T-helper 17 cell (primary cell): ENCODE measurements at regions not wholly inside any gene's neighbourhood (a gene's known extent, or its start where the extent isn't known, plus 50 kb on each side); places are given as distances from the start of the nearest gene placed in this dataset.
"Not testable (repeated sequence)": the region's sequence is repeated elsewhere in the genome, so short reads cannot be mapped to it uniquely, and the experiment has no call there.

Source experiments
- ATAC-seq: fragments of 150-1000 bp; cut with Tn5 transposase; 2 replicates; pipeline ENCODE4 v1.10.0; 2021; ENCODE audit warnings: mild to moderate bottlenecking, moderate library complexity
- DNase-seq, 3 donors: peaks; one replicate each; pipeline versions ENCODE4 v3.0.0 to v3.0.0-alpha.2; 2020 to 2021
- H3K9me3 ChIP-seq: one replicate; pipeline ENCODE4 v1.7.0; 2013; ENCODE audit warnings: low read length, mild to moderate bottlenecking; ENCODE audit not compliant: control insufficient read depth, poor library complexity, severe bottlenecking
- H3K27ac Mint-ChIP-seq: one replicate; pipeline ENCODE4 v1.8.0; 2022; ENCODE audit warnings: mild to moderate bottlenecking, moderate library complexity, mixed read lengths
- H3K27me3 Mint-ChIP-seq: one replicate; pipeline ENCODE4 v1.8.0; 2022; ENCODE audit warnings: mixed read lengths
- H3K36me3 Mint-ChIP-seq: one replicate; pipeline ENCODE4 v1.8.0; 2022; ENCODE audit warnings: low read depth, mixed read lengths
- H3K4me1 Mint-ChIP-seq: one replicate; pipeline ENCODE4 v1.8.0; 2022; ENCODE audit warnings: mild to moderate bottlenecking, mixed read lengths
- H3K4me3 Mint-ChIP-seq: one replicate; pipeline ENCODE4 v1.8.0; 2022; ENCODE audit warnings: mild to moderate bottlenecking, moderate library complexity, mixed read lengths

DNA sequence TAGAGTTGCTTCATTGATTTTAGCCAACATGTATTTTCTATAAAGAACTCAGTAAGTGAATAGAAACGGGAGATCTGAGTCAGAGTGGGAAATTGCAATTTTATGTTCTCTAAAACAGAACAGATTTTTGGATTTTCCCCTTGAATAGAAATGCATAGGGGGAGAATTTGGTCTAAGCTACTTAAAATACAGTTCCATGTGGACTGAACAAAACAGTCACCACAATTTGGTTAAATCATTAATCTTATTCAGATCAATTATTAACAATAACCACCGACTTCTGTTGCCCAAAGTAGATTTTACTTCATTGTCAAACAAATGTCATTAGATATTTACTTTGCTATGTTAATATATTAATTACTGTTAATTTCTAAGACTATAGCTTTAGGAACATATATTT, 107.7 kb downstream of the SCG2 start:
- no peaks in the 10 kb centered on the region for H3K27me3 Mint-ChIP-seq
- H3K4me3 Mint-ChIP-seq, result no peak overlapping the region
- no peak for DNase-seq
- no peaks in the 10 kb centered on the region for H3K9me3 ChIP-seq
- no peaks in the 10 kb centered on the region for H3K36me3 Mint-ChIP-seq
- no peak overlapping the region for H3K27ac Mint-ChIP-seq
- H3K4me1 Mint-ChIP-seq, result no peaks in the 10 kb centered on the region
- ATAC-seq, result no peak

DNA sequence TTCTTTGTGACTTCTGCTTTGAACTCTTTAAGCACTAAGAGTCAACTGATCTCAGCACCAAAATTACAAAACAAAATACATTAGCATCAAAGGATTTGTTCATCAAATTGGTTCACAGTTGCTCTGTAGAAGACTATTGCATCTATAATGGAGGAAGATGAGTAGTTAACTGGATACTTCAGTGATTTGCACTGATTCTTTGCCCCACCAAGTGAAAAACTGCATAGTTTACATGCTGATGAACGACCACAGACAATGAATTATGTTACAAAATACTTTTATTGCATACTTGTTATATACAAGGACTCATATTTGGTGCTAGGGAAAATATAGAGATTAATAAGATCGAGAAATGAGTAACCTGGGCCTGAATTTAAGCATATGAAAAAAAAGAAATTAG, 107.2 kb downstream of the SCG2 start:
- Mint-ChIP-seq H3K27me3 (no peaks in the 10 kb centered on the region), H3K4me3 (no peak overlapping the region), H3K36me3 (no peaks in the 10 kb centered on the region), H3K27ac (no peak overlapping the region), H3K4me1 (no peaks in the 10 kb centered on the region)
- no peak for ATAC-seq
- DNase-seq, result no peak
- no peaks in the 10 kb centered on the region for H3K9me3 ChIP-seq

DNA sequence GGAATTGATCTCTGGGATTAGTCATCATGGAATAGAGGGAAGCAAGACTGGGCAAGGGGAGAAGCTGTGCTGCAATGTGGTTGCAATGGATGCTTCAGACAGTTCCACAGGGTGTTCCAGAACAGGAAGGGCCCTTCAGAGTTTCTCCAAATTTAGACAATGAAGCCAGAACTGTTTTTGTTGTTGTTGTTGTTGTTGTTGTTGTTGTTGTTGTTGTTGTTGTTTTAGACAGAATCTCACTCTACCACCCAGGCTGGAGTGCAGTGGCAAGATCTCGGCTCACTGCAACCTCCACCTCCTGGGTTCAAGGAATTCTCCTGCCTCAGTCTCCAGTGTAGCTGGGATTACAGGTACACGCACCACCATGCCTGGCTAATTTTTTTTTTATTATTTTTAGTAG, 105.3 kb downstream of the SCG2 start:
- H3K27ac Mint-ChIP-seq, DNase-seq, H3K4me1 Mint-ChIP-seq, H3K36me3 Mint-ChIP-seq, ATAC-seq, H3K9me3 ChIP-seq, H3K27me3 Mint-ChIP-seq, H3K4me3 Mint-ChIP-seq: not testable (repeated sequence)

DNA sequence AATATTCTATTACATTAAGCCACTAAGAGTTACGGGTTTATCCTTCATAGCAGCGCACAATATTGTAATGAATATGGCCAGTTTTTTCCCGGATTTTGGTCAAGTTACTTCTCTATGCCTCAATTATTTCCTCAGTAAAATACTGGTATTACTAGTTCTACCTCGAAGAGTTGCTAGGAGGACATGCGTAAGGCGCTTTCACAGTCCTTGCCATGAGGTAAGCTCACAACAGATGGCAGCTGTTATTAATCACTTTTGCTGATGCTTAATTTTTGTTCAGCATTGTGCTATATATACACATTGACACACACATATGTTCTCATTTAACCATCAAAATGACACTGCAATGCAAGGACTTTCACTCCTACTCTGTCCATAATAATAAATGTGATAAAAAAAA, 101.5 kb downstream of the SCG2 start:
- no peak for DNase-seq
- ATAC-seq, result no peak
- no peak overlapping the region for H3K27ac Mint-ChIP-seq
- no peak overlapping the region for H3K4me3 Mint-ChIP-seq
- no peaks in the 10 kb centered on the region for H3K4me1 Mint-ChIP-seq
- H3K9me3 ChIP-seq, result no peaks in the 10 kb centered on the region
- no peaks in the 10 kb centered on the region for H3K27me3 Mint-ChIP-seq
- H3K36me3 Mint-ChIP-seq, result no peaks in the 10 kb centered on the region

DNA sequence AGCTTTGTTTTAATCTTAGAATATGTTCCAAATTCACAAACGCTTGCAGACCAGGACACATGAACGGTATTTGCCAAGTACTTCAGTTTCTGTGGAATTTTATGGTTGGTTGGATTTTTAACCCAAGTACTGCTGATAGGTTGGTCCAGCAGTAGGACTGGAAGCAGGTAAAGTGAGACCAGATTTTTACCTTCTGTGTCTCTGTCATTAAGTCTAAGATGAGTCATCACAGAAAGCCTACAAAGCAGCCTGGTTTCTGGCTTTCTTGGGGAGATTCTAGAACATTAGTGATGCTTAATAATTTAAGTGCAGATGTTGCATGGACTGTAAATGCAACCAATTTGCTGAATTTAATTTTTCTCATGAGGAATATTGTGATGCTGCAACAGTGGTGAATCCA, 100.5 kb downstream of the SCG2 start:
- H3K9me3 ChIP-seq, result no peaks in the 10 kb centered on the region
- Mint-ChIP-seq H3K27me3 (no peaks in the 10 kb centered on the region), H3K27ac (no peak overlapping the region), H3K36me3 (no peaks in the 10 kb centered on the region), H3K4me1 (no peaks in the 10 kb centered on the region), H3K4me3 (no peak overlapping the region)
- ATAC-seq (no peak), DNase-seq (no peak)

DNA sequence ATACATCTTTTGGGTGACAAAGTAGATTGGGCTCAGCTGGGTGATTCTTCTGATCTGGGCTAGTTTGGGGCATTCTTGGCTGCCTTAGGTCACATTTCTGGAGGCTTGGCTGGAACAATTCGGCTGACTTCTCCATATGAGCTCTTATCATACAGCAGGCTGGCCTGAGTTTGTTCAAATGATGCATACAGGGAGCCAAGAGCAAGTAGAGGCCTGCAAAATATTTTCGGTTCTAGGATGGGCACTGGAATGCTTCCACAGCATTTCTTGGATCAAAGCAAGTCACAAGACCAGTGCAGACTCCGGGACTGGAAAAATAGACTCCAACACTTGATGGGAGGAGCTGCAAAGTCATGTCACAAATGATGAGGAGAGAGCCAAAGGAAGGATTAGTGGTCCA, 98.4 kb downstream of the SCG2 start:
- Mint-ChIP-seq H3K4me3 (no peak overlapping the region), H3K4me1 (no peaks in the 10 kb centered on the region), H3K36me3 (no peaks in the 10 kb centered on the region), H3K27ac (peak overlapping the region; percentile 12), H3K27me3 (no peaks in the 10 kb centered on the region)
- DNase-seq, result no peak
- ATAC-seq, result no peak
- H3K9me3 ChIP-seq, result no peaks in the 10 kb centered on the region

DNA sequence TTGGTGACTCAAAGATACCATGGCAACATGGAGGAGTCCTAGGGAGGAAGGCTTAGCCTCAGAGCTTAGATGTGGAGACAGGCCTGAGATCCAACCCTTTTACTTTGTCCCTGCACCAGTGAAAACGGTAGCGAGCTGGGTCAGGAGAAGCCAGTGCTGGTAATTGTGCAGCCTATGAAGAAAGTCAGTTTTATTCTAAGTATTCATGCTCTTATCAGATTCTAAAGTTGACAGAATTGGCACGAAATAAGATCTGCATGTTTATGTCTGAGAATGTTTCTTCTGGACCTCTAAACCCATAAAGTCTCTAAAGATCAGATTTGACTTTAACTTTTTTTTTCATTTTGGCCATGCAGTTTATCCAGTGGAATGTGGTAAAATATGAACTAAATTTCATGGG, 93.8 kb downstream of the SCG2 start:
- H3K27me3 Mint-ChIP-seq, result no peaks in the 10 kb centered on the region
- DNase-seq (no peak), ATAC-seq (no peak)
- no peak overlapping the region for H3K27ac Mint-ChIP-seq
- H3K4me1 Mint-ChIP-seq, result no peaks in the 10 kb centered on the region
- no peak overlapping the region for H3K4me3 Mint-ChIP-seq
- H3K36me3 Mint-ChIP-seq, result no peaks in the 10 kb centered on the region
- H3K9me3 ChIP-seq, result no peaks in the 10 kb centered on the region

DNA sequence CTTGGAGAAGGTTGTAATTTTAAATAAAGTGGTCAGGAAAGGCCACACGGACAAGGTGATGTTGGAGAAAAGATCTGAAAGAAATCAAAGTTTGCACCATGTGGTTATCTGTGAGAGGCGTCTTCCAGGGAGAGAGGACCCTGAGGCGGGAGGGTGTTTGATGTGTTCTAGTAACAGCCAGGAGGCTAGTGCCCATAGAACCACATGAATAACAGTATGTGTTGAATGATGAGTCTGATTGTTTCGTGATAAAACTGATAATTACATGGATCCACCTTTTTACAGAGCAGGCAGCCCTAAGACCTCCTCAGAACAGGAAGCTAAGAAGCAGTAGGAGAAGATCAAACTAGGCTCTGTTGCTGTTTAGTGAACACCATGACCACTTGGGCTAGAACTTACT, 91.4 kb downstream of the SCG2 start:
- ATAC-seq (no peak), DNase-seq (no peak)
- no peak overlapping the region for H3K4me3 Mint-ChIP-seq
- no peaks in the 10 kb centered on the region for H3K27me3 Mint-ChIP-seq
- H3K9me3 ChIP-seq, result no peaks in the 10 kb centered on the region
- H3K27ac Mint-ChIP-seq, result no peak overlapping the region
- H3K4me1 Mint-ChIP-seq, result no peaks in the 10 kb centered on the region
- H3K36me3 Mint-ChIP-seq, result no peaks in the 10 kb centered on the region

DNA sequence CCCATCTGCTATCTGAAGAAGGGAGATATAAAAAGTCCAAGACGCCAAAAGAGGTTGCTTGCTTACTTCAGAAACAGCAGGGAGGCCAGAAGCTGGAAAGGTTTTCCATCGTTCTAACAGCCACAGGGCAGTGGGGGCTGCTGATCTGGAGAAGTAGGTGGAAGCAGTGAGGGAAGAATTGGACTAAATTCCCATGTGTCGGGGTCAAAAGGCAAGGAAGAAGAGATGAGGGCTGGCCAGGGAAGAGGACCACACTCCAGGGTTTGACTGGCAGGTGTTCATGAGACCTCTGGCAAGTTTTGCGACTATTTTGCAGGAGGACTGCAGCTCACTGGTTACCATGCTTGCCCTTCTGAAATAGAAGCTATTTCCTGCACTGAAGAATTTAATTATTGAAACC, 91.0 kb downstream of the SCG2 start:
- no peaks in the 10 kb centered on the region for H3K9me3 ChIP-seq
- Mint-ChIP-seq H3K36me3 (no peaks in the 10 kb centered on the region), H3K27ac (no peak overlapping the region), H3K4me3 (no peak overlapping the region), H3K4me1 (no peaks in the 10 kb centered on the region), H3K27me3 (no peaks in the 10 kb centered on the region)
- DNase-seq (no peak), ATAC-seq (no peak)

DNA sequence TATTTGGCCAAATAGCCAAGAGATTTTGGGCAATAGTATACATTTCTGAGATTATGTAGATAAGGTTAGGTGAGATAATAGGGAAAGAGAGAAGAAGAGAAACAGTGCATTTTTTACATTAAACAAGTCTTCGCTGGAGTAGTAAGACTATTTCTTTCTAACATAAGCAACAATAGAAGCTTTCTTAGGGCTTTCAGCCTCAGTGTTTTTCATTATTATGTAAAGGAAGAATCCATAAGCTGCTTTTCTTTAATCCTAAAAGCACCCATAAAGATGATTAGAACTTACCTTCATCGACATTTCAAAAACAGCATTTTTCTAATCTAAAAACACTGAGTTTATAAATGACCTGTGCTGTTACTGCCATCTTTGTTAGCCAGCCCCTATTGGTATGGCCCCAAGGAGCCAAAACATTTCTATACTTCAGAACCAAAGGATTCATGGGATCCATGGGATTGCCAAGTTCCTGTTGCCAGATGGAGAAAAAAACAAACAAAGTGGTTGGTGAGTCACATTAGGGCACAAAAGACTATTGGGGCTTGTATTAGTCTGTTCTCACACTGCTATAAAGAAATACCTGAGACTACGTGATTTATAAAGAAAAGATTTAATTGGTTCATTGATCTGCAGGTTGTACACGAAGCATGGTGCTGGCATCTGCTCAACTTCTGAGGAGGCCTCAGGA, 88.2 kb downstream of the SCG2 start:
- H3K27me3 Mint-ChIP-seq, result no peaks in the 10 kb centered on the region
- no peak for ATAC-seq

DNA sequence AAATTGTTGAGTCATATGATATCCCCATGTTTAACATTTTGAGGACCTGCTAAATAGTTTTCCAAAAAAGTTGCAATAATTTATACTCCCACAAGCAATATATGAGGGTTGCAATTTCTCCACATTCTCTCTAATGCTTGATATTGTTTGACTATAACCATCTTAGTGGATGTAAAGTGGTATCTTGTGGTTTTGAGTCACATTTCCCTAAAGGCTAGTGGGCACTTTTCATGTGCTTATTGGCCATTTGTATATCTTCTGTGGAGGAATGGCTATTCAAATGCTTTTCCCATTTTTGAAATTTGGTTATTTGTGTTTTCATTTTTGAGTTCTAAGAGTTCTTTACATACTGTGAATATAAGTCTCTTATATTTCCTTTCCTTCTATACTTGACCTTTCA, 82.7 kb downstream of the SCG2 start:
- DNase-seq (no peak), ATAC-seq (no peak)
- no peak overlapping the region for H3K27ac Mint-ChIP-seq
- no peaks in the 10 kb centered on the region for H3K36me3 Mint-ChIP-seq
- no peaks in the 10 kb centered on the region for H3K4me1 Mint-ChIP-seq
- no peaks in the 10 kb centered on the region for H3K27me3 Mint-ChIP-seq
- no peaks in the 10 kb centered on the region for H3K9me3 ChIP-seq
- H3K4me3 Mint-ChIP-seq, result no peak overlapping the region

More for the DNA sequence above, 88.2 kb downstream of the SCG2 start:
- Mint-ChIP-seq H3K4me3 (no peak overlapping the region), H3K27ac (no peak overlapping the region), H3K4me1 (no peaks in the 10 kb centered on the region), H3K36me3 (no peaks in the 10 kb centered on the region)
- no peaks in the 10 kb centered on the region for H3K9me3 ChIP-seq
- DNase-seq, result no peak

DNA sequence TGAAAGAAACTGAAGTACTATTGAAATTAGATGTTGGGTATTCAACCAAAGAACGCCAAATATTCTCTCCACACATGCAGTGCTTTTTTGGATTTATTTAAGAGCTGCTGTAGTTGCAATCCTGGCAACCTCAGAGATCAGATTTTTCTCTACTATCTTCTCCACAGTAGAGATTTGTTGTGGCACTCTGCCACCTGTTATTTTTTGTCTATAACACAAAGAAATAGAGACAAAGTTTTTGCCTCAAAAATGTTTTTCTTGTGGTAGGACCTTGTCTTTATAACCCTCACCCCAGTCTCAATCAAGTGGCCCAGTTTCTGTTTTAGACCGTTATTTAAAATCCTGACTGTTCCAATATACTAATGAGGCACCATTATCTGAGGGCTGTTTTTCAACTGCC, 79.4 kb downstream of the SCG2 start:
- H3K27ac Mint-ChIP-seq, result no peak overlapping the region
- H3K9me3 ChIP-seq, result no peaks in the 10 kb centered on the region
- H3K27me3 Mint-ChIP-seq, result no peaks in the 10 kb centered on the region
- DNase-seq (no peak), ATAC-seq (no peak)
- H3K36me3 Mint-ChIP-seq, result no peaks in the 10 kb centered on the region
- H3K4me3 Mint-ChIP-seq, result no peak overlapping the region
- no peaks in the 10 kb centered on the region for H3K4me1 Mint-ChIP-seq

DNA sequence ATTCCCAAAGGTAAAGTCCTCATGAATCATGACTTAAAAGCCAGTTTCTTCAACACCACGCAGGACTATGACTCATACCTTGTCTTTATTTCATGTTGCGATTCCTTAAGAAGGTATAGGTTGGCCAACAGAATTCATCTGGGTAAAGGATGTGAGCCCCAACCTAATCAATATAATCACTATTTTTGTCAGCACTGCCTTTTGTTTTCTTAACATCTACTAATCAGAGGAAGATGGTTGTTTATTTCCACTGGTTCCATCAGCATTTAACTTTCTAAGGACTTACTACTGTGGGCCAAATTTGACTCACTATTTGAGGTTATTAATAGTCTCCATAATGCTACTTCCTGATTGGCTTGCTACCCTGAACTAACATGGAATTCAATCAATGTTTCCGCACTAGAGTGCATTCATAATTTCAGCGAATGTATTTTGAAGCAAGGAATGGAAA, 78.6 kb downstream of the SCG2 start:
- H3K9me3 ChIP-seq, result no peaks in the 10 kb centered on the region
- ATAC-seq (no peak), DNase-seq (no peak)
- Mint-ChIP-seq H3K36me3 (no peaks in the 10 kb centered on the region), H3K4me1 (no peaks in the 10 kb centered on the region), H3K27ac (no peak overlapping the region), H3K27me3 (no peaks in the 10 kb centered on the region), H3K4me3 (no peak overlapping the region)

DNA sequence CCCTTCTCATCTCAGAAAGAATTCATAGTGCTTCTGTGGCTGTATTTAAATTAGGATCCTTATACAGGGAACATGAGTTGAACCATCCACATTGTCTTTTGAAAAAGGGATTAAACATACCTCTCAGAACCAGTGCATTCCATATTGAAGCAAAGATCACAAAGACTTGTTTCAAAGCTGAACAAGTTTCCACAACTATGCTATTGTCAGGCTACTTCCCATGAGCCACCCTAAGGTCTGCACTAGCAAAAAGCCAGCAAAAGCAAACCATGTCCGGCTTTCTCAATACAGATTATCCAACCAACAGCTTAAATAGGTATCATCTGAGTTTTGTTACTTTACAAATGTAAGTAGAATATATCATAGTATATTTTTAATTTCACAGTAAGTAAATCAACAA, 78.1 kb downstream of the SCG2 start:
- no peaks in the 10 kb centered on the region for H3K4me1 Mint-ChIP-seq
- H3K27ac Mint-ChIP-seq, result no peak overlapping the region

More for the DNA sequence above, 78.1 kb downstream of the SCG2 start:
- ATAC-seq, result no peak
- DNase-seq, result no peak
- no peak overlapping the region for H3K4me3 Mint-ChIP-seq
- H3K36me3 Mint-ChIP-seq, result no peaks in the 10 kb centered on the region
- H3K9me3 ChIP-seq, result no peaks in the 10 kb centered on the region
- H3K27me3 Mint-ChIP-seq, result no peaks in the 10 kb centered on the region
